Stimulated activated CD8-positive, alpha-beta memory T cell treated with anti-CD3 and anti-CD28 coated beads, Interleukin-2, amount 100 ng/mL, for 48 hours (primary cell): ENCODE measurements at regions not wholly inside any gene's neighbourhood (a gene's known extent, or its start where the extent isn't known, plus 50 kb on each side); places are given as distances from the start of the nearest gene placed in this dataset.
"Not testable (repeated sequence)": the region's sequence is repeated elsewhere in the genome, so short reads cannot be mapped to it uniquely, and the experiment has no call there.

Source experiments
- DNase-seq, 2 donors: peaks; one replicate each; pipeline ENCODE4 v3.0.0-alpha.2; 2020; ENCODE audit warnings: low read depth in 2 of 2

GRCh38 chr1:120941066-120941465 lies 51.5 kb downstream of the PPIAL4A start:
- not testable (repeated sequence) for DNase-seq

- DNase-seq, result not testable (repeated sequence)
These were observed 52.3 kb downstream of the PPIAL4A start for GRCh38 chr1:120941836-120942217.

GRCh38 chr1:120942218-120942944 lies 52.8 kb downstream of the PPIAL4A start:
- peak; percentile 55 to 66 for DNase-seq

GRCh38 chr1:120942945-120943319 lies 53.4 kb downstream of the PPIAL4A start:
- DNase-seq, result not testable (repeated sequence)

- not testable (repeated sequence) for DNase-seq
These were observed 55.1 kb downstream of the PPIAL4A start for GRCh38 chr1:120944691-120945090.

GRCh38 chr1:120945122-120945521 lies 55.6 kb downstream of the PPIAL4A start:
- DNase-seq, result not testable (repeated sequence)

GRCh38 chr1:120947114-120947513 lies 57.5 kb downstream of the PPIAL4A start:
- not testable (repeated sequence) for DNase-seq

GRCh38 chr1:120949724-120950123 lies 60.2 kb downstream of the PPIAL4A start:
- DNase-seq, result not testable (repeated sequence)

- DNase-seq, result not testable (repeated sequence)
These were observed 61.1 kb downstream of the PPIAL4A start for GRCh38 chr1:120950633-120951032.

- not testable (repeated sequence) for DNase-seq
These were observed 61.5 kb downstream of the PPIAL4A start for GRCh38 chr1:120951100-120951499.

- not testable (repeated sequence) for DNase-seq
These were observed 62.8 kb downstream of the PPIAL4A start for GRCh38 chr1:120952207-120952870.

- not testable (repeated sequence) for DNase-seq
These were observed 63.3 kb downstream of the PPIAL4A start for GRCh38 chr1:120952871-120953265.

- DNase-seq, result no peak
These were observed 65.2 kb downstream of the PPIAL4A start for GRCh38 chr1:120954736-120955135.

GRCh38 chr1:120955961-120956360 lies 66.4 kb downstream of the PPIAL4A start:
- not testable (repeated sequence) for DNase-seq

- not testable (repeated sequence) for DNase-seq
These were observed 76.4 kb downstream of the PPIAL4A start for GRCh38 chr1:120966018-120966417.

GRCh38 chr1:120972863-120973262 lies 83.3 kb downstream of the PPIAL4A start:
- not testable (repeated sequence) for DNase-seq

- DNase-seq, result not testable (repeated sequence)
These were observed 84.3 kb downstream of the PPIAL4A start for GRCh38 chr1:120973836-120974235.

GRCh38 chr1:120977279-120977678 lies 87.7 kb downstream of the PPIAL4A start:
- DNase-seq, result not testable (repeated sequence)

- DNase-seq, result not testable (repeated sequence)
These were observed 92.0 kb downstream of the PPIAL4A start for GRCh38 chr1:120981489-120982094.

GRCh38 chr1:120994614-120995013 lies 105.0 kb downstream of the PPIAL4A start:
- DNase-seq, result not testable (repeated sequence)

- not testable (repeated sequence) for DNase-seq
These were observed 105.5 kb downstream of the PPIAL4A start for GRCh38 chr1:120995025-120995424.

GRCh38 chr1:121001090-121001726 lies 111.6 kb downstream of the PPIAL4A start:
- DNase-seq, result not testable (repeated sequence)
